Calu3 (cell line): ENCODE measurements at regions not wholly inside any gene's neighbourhood (a gene's known extent, or its start where the extent isn't known, plus 50 kb on each side); places are given as distances from the start of the nearest gene placed in this dataset.
"Not testable (repeated sequence)": the region's sequence is repeated elsewhere in the genome, so short reads cannot be mapped to it uniquely, and the experiment has no call there.

ENCODE experiments used
- BruUV-seq: library from RNA; stranded (reverse); fragments of 400-500 nt; replicated peaks from 2 replicates; lab custom pipeline; 2021; lab: Mats Ljungman, UMichigan
- CTCF ChIA-PET: fragments of 300-600 bp; sonication (Branson Sonifier 250); formaldehyde crosslinking; loops from one replicate; lab custom pipeline; 2022; ENCODE audit warnings: antibody characterized with exemption; lab: Charles Lee
- DNase-seq: peaks from one replicate; pipeline ENCODE4 v3.0.0; 2022
- H3K27ac Mint-ChIP-seq: one replicate; pipeline ENCODE4 v1.8.0; 2022; ENCODE audit warnings: mixed read lengths; ENCODE audit not compliant: unreplicated experiment
- H3K27me3 Mint-ChIP-seq: one replicate; pipeline ENCODE4 v1.8.0; 2022; ENCODE audit warnings: mixed read lengths; ENCODE audit not compliant: unreplicated experiment
- H3K36me3 Mint-ChIP-seq: one replicate; pipeline ENCODE4 v1.8.0; 2022; ENCODE audit warnings: mild to moderate bottlenecking, moderate library complexity, mixed read lengths; ENCODE audit not compliant: insufficient read depth, unreplicated experiment
- H3K4me1 Mint-ChIP-seq: one replicate; pipeline ENCODE4 v1.8.0; 2022; ENCODE audit warnings: mild to moderate bottlenecking, low read depth, mixed read lengths; ENCODE audit not compliant: unreplicated experiment
- H3K4me3 Mint-ChIP-seq: one replicate; pipeline ENCODE4 v1.8.0; 2022; ENCODE audit warnings: mild to moderate bottlenecking, low read depth, moderate library complexity, mixed read lengths; ENCODE audit not compliant: unreplicated experiment
- H3K9me3 Mint-ChIP-seq: one replicate; pipeline ENCODE4 v1.8.0; 2022; ENCODE audit warnings: low read depth, mixed read lengths; ENCODE audit not compliant: unreplicated experiment
- CTCF ChIP-seq: fragments of 200-600 bp; IDR thresholded peaks from one replicate; pipeline ENCODE4 v1.8.0; 2022; ENCODE audit warnings: antibody characterized with exemption; ENCODE audit not compliant: unreplicated experiment
- intact Hi-C: fragments of 100-400 bp; cut with micrococcal nuclease; formaldehyde crosslinking; loops from one replicate; pipeline ENCODE4 v1.10.0; 2022; ENCODE audit not compliant: unreplicated experiment

GRCh38 chr6:92109956-92110355, 1309.4 kb downstream of the EPHA7 start:
- no peak for DNase-seq
- intact Hi-C loops: no loop called here
- no peak for TF ChIP-seq CTCF
- peaks cover 17% of the 10 kb centered on the region for H3K9me3 Mint-ChIP-seq
- H3K4me1 Mint-ChIP-seq: no peaks in the 10 kb centered on the region
- no peak overlapping the region for H3K27ac Mint-ChIP-seq
- BruUV-seq: no TSS peak
- H3K4me3 Mint-ChIP-seq: no peak overlapping the region
- CTCF ChIA-PET: no interaction called here
- no peaks in the 10 kb centered on the region for H3K27me3 Mint-ChIP-seq
- H3K36me3 Mint-ChIP-seq: no peaks in the 10 kb centered on the region

- no peak for DNase-seq
- Mint-ChIP-seq H3K4me3 (no peak overlapping the region), H3K27me3 (no peaks in the 10 kb centered on the region), H3K9me3 (peaks cover 17% of the 10 kb centered on the region), H3K4me1 (no peaks in the 10 kb centered on the region), H3K27ac (no peak overlapping the region), H3K36me3 (no peaks in the 10 kb centered on the region)
- CTCF ChIA-PET: no interaction called here
- intact Hi-C loops: no loop called here
- BruUV-seq: no TSS peak
- no peak for TF ChIP-seq CTCF
These were observed 1310.1 kb downstream of the EPHA7 start for GRCh38 chr6:92109256-92109655.

- CTCF ChIA-PET: no interaction called here
- no peaks in the 10 kb centered on the region for H3K4me1 Mint-ChIP-seq
- H3K4me3 Mint-ChIP-seq: no peak overlapping the region
- no TSS peak for BruUV-seq
- TF ChIP-seq CTCF: no peak
- no peaks in the 10 kb centered on the region for H3K27me3 Mint-ChIP-seq
- no peaks in the 10 kb centered on the region for H3K36me3 Mint-ChIP-seq
- intact Hi-C loops: no loop called here
- DNase-seq: no peak
- no peak overlapping the region for H3K27ac Mint-ChIP-seq
- H3K9me3 Mint-ChIP-seq: peaks cover 20% of the 10 kb centered on the region
These were observed 1332.6 kb downstream of the EPHA7 start for GRCh38 chr6:92086750-92087149.

- BruUV-seq, intact Hi-C loops, H3K4me1 Mint-ChIP-seq, CTCF ChIA-PET, H3K27ac Mint-ChIP-seq, H3K36me3 Mint-ChIP-seq, H3K27me3 Mint-ChIP-seq, DNase-seq, H3K4me3 Mint-ChIP-seq: not testable (repeated sequence)
- H3K9me3 Mint-ChIP-seq: peaks cover 17% of the 10 kb centered on the region
These were observed 1335.4 kb downstream of the EPHA7 start for GRCh38 chr6:92083914-92084313.

GRCh38 chr6:92072387-92072786, 1347.0 kb downstream of the EPHA7 start:
- intact Hi-C loops: no loop called here
- no peak for TF ChIP-seq CTCF
- Mint-ChIP-seq H3K4me1 (no peaks in the 10 kb centered on the region), H3K36me3 (no peaks in the 10 kb centered on the region), H3K27ac (no peak overlapping the region), H3K27me3 (no peaks in the 10 kb centered on the region), H3K4me3 (no peak overlapping the region), H3K9me3 (no peaks in the 10 kb centered on the region)
- DNase-seq: no peak
- BruUV-seq: no TSS peak
- CTCF ChIA-PET: no interaction called here
